HPDE6-E6E7 (cell line): ENCODE measurements at regions not wholly inside any gene's neighbourhood (a gene's known extent, or its start where the extent isn't known, plus 50 kb on each side); places are given as distances from the start of the nearest gene placed in this dataset.

Experiments
- DNase-seq: peaks from one replicate; pipeline ENCODE4 v3.0.0; 2011; ENCODE audit warnings: missing footprints; ENCODE audit errors: extremely low spot score

DNA sequence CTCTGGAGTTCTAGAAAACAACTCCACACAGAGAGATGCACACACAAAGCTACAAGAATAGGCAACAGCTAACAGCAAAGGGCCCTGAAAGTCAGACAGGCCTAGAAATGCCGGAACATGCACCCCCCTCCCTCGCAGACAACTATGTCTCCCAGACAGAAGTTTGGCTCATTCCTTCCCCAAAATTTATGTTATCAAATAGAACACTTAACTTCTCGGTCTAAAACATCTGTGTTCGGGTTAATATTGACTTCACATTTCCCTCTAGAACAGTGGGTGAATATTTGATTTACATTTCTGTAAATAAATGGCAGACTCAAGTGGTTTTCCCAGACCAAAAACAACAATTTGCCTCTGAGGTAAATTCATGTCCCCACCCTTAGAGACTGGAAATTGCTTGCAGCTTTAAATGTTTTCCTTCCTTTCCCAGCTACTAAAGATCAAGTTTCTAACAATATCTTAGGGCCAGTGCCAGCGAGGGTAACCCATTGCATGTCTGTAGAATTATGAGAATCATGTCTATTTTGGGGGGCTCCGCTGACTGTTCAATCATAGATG, 92.5 kb upstream of the INHBA start:
- DNase-seq = no peak

DNA sequence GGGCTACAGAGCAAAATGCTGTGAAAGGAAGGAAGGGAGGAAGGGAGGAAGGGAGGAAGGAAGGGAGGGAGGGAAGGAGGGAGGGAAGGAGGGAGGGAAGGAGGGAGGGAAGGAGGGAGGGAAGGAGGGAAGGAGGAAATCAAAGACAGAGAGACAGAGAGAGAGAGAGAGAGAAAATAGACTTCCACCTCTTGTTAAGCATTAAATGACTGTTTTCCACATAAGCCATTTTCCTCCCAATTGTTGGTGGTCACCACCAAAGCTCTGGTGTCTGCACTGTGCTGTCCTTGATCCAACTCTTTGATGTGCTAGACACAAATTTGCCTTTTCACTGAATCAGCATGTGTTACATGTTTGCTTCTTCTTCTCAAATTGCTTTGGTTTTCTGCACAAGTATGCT, 90.7 kb upstream of the INHBA start:
- DNase-seq = no peak

DNA sequence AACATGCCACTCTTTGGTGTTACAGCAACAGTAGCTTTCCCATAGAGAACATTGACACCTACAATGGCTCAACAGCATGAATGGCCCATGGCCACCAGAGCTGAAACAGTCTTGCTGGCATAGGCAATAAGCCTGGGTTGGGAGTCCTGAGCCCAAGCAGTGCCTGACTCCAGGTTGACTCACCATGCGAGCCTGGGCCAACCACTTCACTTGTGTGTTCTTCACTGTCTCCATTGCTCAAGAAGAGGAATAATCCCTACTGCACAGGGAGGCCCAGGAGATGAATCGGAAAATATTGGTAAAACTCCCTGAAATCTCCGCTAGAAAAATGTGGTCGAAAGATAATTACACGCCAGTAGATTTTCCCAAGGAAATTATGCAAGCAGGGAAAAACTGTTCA, 89.2 kb upstream of the INHBA start:
- peak; percentile 31 for DNase-seq

DNA sequence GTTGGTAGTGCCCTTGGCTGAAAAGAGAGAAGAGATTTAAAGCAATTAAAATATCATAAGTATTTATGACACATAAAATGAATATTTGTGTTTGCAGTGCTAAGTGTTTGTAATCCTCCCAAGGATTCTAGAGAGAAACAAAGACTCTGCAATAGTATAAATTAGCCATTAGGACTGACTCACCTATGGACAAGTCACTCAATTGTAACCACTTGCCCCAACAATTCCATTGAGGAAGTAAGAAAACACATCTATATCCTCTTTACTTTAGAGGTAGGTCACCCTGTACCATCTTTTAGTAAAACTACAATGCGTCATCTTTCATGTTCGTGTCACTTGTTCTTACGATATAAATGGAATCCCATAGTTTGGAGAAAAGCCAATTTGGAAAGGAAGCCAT, 85.7 kb upstream of the INHBA start:
- DNase-seq = peak; percentile 54

DNA sequence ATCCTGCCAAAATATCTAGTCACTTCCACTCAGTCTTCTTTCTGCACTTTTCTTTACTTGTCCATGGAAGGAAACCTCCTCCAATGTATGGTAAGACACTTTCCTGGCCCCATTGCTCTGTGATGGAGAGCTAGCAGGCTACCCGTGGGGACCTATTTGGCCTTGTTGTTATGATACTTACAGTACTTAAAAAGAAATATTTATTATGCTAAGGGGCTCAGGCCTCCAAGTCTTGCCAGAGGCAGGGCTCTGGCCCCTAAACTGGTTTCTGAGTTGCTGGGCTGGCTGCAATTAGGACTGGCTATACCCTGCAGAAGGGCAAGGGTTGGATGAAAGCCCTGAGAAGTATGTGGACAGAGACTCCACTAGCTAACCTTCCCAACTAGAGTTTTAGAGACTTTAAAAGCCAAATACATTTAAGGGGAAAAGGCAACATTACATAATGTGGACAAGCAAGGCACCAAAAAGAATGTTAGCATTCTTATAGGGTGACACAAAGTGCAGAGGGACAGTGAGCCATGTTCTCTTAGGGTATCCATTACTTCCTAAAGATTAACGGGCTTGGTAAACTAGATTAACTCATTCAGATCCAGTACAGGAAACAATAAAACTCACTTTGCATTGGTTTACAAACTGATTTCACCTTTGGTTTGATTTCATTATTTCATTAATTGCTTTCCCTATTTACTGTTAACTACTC, 84.9 kb upstream of the INHBA start:
- no peak for DNase-seq

DNA sequence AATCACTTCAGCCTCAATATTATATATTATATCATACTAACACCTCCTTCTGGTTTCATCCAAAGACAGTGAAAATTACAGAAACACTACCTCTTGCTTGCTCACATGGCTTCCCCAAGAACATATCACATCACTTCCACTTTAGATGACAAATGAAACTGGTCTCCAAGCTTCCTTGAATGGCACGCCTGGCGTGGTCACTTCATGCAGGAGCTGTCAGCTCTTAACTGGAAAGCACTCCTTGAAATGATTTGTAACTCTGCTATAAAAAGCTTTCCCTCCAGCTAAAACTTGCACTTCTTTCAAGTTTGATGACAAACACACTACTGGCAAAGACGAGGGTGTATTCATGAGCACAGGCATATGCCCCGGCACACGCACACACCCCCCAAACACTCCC, 84.1 kb upstream of the INHBA start:
- DNase-seq = no peak

DNA sequence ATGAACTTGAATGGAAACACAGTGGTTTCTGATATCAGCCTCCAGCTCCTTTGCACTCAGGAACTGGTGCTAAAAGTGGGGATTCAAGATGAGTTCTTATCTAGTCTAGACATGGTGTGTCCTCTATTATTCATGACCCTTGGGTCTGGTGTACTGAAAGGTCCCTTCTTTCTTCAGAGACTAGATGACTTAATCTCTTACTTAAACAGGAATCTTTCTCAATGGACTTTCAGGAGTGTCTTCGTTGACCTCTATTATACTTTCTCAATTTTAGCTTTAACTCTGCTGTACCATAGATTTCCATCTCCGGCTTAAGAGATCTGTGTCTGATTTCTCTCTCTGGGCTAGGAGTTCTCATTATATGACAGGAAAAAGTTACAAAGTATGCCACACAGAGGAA, 83.5 kb upstream of the INHBA start:
- DNase-seq = no peak

DNA sequence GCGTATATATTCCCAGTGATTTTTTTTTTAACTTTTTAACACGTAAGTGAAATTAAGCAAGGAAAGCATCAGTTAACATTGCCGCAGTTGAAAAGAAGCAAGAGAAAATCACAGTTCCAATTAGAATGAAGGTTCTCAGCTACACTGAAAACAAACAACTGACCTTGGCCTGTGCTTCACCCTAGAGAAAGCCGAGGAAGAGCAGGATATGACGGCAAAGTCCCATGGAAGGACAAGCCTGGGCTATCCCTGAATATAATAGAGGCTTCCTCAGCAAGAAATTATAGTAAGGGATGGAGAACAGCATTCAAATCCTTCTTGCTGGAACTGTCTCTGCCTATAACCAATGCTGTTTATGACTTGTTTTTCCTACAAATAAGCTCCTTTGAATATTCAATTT, 83.0 kb upstream of the INHBA start:
- DNase-seq = no peak

DNA sequence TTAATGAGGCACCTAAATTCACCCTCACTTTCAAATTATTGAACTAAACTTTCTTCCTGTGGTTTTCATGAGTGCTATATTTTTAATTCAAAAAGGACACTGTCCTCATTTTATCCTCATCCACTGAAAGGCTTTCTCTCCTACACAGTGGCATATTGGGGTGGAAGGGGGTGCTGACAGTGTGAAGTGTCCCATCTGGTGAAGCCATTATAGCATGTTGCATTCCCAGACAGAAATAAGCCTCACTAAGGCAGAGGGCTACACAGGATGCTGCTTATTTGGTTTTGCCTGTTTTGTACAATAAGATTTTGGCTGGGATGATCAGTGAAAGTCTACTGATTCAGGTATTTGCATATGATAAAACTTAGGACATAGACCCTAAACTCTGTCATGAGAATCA, 82.4 kb upstream of the INHBA start:
- no peak for DNase-seq

DNA sequence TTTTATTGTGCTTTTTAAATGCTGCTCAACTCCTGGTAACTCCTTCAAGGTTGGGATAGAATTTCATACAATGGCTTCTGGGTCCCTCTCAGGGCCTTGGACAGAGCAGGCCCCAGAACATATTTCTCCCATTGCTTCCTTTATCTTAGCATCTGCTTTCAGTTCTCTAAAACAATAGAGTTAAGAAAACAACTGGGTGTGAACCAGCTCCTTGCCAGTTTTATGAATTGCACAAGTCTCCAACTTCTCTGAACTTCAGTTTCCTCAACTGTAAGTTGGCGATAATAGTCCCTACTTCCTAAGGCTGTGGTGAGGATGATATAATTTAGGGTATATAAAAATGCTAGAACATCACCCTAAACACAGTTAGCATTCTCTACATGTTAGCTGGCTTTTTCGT, 77.0 kb upstream of the INHBA start:
- DNase-seq = no peak

DNA sequence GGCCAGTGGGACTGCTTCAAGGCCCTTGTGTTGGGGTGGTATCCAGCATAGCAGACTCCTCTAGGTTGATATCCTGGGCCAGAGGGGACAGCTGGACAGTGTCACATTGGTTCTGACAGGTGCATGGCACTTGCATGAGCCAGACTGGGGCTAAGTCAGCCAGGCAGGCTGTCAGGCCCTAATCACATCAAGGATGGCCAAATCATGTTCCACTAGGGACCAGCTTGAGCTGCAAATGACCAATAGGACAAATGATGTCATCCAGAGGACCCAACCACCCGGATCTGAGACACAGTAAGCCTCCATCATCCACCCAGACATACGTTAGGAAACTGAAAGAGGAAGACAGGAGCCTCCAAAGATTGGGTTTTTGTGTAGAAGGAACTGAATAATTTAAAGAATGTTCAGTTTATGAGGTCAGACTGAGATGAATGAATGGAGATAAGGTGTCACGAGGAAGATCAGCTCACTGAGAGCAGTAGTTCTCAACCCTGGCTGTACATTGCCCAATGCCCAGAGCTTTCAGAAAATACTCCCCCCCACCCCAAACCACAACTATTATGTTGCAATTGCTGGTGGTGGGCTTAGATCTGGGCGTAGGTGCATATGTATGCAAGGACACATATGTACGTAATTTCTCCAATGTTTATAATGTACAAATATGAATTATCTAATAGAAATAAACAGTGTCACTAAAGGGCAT, 75.2 kb upstream of the INHBA start:
- no peak for DNase-seq

DNA sequence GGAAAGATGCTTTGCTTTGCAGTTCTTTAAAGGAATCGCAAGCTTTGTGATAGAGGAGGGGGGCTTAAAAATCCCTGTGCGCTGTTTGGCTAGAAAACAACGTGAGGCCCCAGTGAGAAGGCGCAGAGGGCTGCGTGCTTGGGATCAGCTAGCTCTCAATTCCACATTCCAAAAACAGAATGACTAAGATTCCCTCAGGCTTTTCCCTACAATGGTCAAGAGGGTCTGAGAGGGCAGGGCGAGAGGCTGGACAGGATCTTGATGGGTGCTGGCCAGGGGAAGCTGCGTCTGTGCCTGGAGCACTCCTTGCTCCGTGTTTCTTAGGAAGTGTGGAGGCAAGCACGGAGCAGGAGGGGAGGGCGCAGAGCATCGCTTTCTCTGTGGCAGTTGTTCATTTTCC, 72.1 kb upstream of the INHBA start:
- DNase-seq = no peak

DNA sequence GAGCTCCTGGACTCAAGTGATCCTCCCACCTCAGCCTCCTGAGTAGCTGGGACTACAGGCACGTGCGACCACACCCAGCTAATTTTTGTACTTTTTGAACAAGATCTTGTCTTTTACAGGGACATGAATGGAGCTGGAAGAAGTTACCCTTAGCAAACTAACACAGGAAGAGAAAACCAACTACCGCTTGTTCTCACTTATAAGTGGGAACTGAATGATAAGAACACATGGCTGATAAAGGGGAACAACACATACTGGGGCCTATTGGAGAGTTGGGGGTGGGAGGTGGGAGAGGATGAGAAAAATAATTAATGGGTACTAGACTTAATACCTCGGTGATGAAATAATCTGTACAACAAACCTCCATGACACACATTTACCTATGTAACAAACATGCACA, 70.9 kb upstream of the INHBA start:
- DNase-seq = no peak

DNA sequence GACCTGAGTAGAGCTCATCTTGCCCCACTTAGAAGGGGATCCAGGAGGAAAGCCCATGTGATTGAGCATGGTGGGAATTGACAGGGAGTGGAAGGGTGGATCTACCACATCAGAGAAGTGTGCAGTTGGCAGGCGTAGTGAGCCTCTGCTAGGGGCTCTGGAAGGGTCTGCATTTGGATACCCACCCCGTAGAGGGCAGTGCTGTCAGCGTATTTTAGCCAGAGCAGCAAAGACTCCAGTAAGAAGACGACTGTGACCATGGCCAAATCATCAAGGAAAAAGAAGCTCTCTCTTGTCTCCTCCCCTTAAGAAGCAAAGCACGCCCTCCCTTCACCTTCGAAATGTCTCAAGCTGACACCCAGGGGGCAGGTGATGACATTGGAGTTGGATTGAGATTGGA, 68.8 kb upstream of the INHBA start:
- DNase-seq = no peak

DNA sequence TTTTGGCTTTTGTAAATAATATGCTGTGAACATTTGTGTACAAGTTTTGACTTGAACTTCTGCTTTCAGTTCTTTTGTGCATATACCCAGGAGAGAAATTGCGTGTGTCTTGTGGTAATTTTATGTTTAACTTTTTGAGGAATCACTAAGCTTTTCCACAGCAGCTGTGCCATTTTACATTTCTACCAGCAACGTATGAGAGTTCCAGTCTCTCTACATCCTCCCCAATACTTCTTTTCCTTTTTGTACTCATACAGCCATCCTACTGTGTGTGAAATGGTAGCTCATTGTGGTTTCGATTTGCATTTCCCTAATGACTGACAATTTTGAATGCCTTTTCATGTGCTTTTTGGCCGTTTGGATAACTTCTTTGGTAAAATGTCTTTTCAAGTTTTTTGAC, 66.3 kb upstream of the INHBA start:
- DNase-seq = no peak

DNA sequence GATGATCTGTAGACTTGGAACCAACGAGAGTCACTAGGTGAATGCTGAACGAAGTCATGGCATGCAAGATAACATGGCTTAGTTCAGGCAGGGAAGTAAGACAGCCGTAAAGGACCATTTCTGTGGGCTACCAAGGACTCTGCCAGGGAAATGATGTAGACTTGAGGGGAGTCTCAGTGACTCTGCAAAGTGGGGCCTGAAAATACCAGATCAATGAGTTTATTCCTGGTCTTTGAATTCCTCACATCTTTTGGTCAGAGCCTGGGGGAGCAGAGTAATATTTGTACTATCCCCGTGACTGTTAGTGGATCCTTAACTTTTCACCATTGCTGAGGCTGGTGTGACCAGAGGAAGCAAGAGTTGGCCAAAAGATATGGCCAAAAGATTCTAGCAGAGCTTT, 60.7 kb upstream of the INHBA start:
- DNase-seq = no peak

DNA sequence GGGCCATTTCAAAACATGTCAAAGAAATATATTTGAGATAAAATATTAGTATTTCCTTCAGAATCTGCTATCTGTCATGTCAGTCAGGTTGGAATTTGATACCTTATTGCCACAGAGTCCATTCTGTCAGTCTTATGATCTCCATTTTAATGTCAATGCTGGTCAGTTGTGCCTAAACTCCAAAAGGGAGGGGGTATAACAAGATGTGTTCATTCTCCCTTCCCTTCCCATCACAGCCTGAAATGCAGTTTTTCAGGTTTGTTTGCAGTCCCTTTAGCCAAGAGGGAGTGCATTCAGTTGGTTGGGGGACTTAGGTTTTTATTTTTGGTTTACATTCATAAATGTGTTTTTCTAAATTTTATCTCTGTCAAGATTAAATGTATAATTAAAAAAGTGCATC, 59.8 kb upstream of the INHBA start:
- DNase-seq = no peak

DNA sequence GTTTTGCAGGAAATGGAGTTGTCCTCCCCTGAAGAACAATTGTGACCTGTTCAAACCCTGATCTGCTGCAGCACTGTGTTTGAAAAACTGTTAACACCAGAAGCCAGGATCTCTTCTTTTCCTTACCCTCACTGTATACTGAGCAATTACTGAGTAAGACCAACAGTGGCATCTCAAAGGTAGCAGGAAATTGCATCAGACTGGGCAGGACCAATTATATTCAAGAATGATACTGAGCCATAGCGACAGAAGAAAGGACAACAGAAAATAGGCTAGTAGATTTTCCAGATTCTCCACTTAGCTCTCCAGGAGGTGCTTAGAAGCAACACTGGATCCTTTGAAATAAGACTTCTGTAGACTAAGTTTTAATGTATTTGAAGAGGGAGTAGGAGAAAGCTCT, 57.4 kb upstream of the INHBA start:
- no peak for DNase-seq

DNA sequence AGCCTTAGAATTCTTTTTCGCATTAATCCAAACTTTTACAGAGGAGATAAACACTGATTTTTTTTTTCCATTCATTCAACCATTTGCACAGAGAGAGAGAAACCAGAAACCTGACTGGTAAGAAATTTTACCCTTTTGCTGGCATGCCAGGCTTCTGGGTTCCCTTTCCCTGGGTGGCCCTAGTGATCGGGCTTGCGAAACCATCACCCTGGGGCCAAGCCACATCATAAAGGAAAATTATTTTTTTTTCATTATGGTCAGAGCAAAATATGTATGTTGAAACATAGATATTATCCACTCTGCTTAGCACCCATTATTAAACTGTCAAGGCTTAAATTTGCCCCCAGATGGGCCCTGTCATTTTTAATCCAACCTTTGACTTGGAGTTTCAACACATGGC, 55.4 kb upstream of the INHBA start:
- no peak for DNase-seq

DNA sequence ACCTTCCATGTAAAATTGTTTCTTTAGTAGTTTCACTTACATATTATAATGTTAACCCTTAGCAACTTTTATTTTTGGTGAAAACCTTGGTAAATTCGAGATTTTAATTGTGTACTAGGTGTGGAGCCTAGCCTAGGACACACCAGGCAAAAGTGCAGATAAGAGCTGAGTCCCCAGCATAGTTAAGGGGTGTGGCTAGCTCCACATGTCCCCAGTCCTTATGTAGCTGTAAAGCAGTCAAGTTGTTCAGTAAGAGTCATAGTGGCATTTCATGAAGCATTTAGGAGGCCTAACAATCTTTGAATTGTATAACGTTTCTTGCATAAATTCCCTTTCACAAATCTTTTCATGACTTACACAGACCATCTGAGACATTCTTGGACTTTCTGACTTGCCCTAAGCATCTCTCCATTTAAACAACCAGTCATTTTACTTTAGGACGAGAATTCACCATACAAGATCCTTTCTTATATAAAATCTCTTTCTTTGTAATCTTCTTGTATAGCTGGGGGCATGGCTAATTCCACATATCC, 53.8 kb upstream of the INHBA start:
- no peak for DNase-seq

DNA sequence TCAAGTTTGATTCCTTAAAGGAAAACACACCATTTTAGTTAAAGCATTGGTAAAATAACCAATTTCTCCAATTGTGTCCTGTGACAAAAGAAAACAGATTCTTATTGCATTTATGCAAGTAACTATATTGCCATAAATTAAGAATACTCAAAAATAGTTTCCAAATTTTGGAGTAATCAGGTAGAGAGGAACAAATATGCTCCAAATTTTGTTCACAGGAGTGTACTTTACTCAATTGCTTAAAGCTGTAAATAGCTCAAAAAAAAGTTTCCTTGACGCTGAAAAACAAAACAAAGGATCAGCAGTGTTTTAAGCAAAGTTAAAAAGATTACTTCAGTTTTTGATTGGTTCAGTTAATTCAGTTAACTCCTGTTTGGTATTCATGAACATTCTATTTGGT, 52.2 kb upstream of the INHBA start:
- DNase-seq = no peak

DNA sequence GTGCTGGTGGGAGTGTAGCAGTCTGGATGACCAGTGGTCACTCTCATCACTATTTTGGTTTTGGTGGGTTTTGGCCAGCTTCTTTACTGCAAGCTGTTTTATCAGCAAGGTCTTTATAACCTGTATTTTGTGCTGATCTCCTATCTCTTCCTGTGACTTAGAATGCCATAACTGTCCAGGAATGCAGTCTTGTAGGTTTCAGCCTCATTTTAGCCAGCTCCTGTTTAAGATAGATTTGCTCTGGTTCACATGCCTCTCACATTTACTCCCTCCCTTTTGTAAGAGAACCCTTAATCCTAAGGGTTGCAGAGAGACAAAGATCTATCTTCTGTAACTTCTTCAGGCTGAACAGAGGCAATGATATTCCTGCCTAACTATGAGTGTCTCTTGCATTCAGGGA, 51.2 kb upstream of the INHBA start:
- no peak for DNase-seq
